ENCODE measurements at regions not wholly inside any gene's neighbourhood (a gene's known extent, or its start where the extent isn't known, plus 50 kb on each side); places are given as distances from the start of the nearest gene placed in this dataset.

- H3K4me2 ChIP-seq (ENCODE audit: low read length), result no peak overlapping the region
- H4K20me1 ChIP-seq (ENCODE audit: insufficient read depth), result no peaks in the 10 kb centered on the region
- H3K27me3 ChIP-seq (ENCODE audit: insufficient read depth, low read length), result no peaks in the 10 kb centered on the region
- H3K79me2 ChIP-seq (ENCODE audit: insufficient read depth, low read length), result no peaks in the 10 kb centered on the region
- no peak for DNase-seq (ENCODE audit: low read depth, low spot score)
- no peak for ATAC-seq
- H3K9me3 ChIP-seq (ENCODE audit: control insufficient read depth in 1 of 2, insufficient read depth in 1 of 2, low read depth in 1 of 2, low read length in 2 of 2), result peaks cover 33 to 40% of the 10 kb centered on the region in 2 experiments
- RAD21 ChIA-PET (ENCODE audit: low non-redundant PET in 1 of 2, low total read pairs in 2 of 2, uncharacterized antibody in 2 of 2, unreplicated experiment in 2 of 2), result no interaction called here
- H3K4me3 ChIP-seq (replicated peaks in 1 of 2; ENCODE audit: low read depth in 1 of 2, low read length in 2 of 2), result no peak overlapping the region
- BruUV-seq (replicated peaks), result no TSS peak
- TF ChIP-seq YY1 (IDR thresholded peaks at IDR 0.05; ENCODE audit: extremely low read depth, insufficient replicate concordance, low read depth, low read length), result no peak
- TF ChIP-seq EZH2phosphoT487 (IDR thresholded peaks at IDR 0.05; ENCODE audit: borderline replicate concordance), result no peak
- no peak for TF ChIP-seq EZH2 (IDR thresholded peaks at IDR 0.05)
- no peak for TF ChIP-seq RAD21 (IDR thresholded peaks at IDR 0.05; ENCODE audit: low read depth)
- TF ChIP-seq, protein P1, sequence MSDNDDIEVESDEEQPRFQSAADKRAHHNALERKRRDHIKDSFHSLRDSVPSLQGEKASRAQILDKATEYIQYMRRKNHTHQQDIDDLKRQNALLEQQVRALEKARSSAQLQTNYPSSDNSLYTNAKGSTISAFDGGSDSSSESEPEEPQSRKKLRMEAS (IDR thresholded peaks at IDR 0.05), result no peak
- TF ChIP-seq ATF3 (IDR thresholded peaks at IDR 0.05), result no peak
- no peak for TF ChIP-seq CTCF (IDR thresholded peaks at IDR 0.05 in 2 of 3, conservative IDR thresholded peaks at IDR 0.05 in 1 of 3; ENCODE audit: borderline replicate concordance in 1 of 3, insufficient read depth in 1 of 3, low read depth in 2 of 3, low read length in 2 of 3)
- TF ChIP-seq CBX3 (IDR thresholded peaks at IDR 0.05; ENCODE audit: low read depth), result no peak
- TF ChIP-seq, protein P2, sequence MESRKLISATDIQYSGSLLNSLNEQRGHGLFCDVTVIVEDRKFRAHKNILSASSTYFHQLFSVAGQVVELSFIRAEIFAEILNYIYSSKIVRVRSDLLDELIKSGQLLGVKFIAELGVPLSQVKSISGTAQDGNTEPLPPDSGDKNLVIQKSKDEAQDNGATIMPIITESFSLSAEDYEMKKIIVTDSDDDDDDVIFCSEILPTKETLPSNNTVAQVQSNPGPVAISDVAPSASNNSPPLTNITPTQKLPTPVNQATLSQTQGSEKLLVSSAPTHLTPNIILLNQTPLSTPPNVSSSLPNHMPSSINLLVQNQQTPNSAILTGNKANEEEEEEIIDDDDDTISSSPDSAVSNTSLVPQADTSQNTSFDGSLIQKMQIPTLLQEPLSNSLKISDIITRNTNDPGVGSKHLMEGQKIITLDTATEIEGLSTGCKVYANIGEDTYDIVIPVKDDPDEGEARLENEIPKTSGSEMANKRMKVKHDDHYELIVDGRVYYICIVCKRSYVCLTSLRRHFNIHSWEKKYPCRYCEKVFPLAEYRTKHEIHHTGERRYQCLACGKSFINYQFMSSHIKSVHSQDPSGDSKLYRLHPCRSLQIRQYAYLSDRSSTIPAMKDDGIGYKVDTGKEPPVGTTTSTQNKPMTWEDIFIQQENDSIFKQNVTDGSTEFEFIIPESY (IDR thresholded peaks at IDR 0.05; ENCODE audit: extremely low read depth, insufficient replicate concordance, low read length), result no peak
- no peak for TF ChIP-seq CEBPB (IDR thresholded peaks at IDR 0.05; ENCODE audit: low read depth)
- TF ChIP-seq POLR2A (IDR thresholded peaks at IDR 0.05; ENCODE audit: borderline replicate concordance, extremely low read depth, insufficient read depth, insufficient read length), result no peak
- TF ChIP-seq SRF (IDR thresholded peaks at IDR 0.05; ENCODE audit: low read depth), result no peak
- POLR2A ChIA-PET, result no interaction called here
- H2AFZ ChIP-seq (ENCODE audit: low read depth, low read length, poor library complexity, severe bottlenecking), result no peak overlapping the region
- CTCF ChIA-PET, result no interaction called here
- no peaks in the 10 kb centered on the region for H3K9me2 ChIP-seq (ENCODE audit: insufficient read depth)
- no peak overlapping the region for H3K27ac ChIP-seq (ENCODE audit: low read depth, low read length)
- no peak overlapping the region for H3K9ac ChIP-seq (ENCODE audit: low read length)
- intact Hi-C loops (cut with micrococcal nuclease), result no loop called here
- H3K4me1 ChIP-seq (ENCODE audit: control insufficient read depth in 1 of 2, insufficient read depth in 2 of 2, low read length in 2 of 2), result no peaks in the 10 kb centered on the region
- no peaks in the 10 kb centered on the region for H3K36me3 ChIP-seq (ENCODE audit: control insufficient read depth in 1 of 2, insufficient read depth in 2 of 2, low read length in 2 of 2)
Observed at GRCh38 chr10:107420196-107420595, 255.7 kb upstream of the SORCS1 start.

All from HCT116 (cell line).